Thyroid gland (tissue), 4 donors: ENCODE measurements at regions not wholly inside any gene's neighbourhood (a gene's known extent, or its start where the extent isn't known, plus 50 kb on each side); places are given as distances from the start of the nearest gene placed in this dataset.

Source experiments
- POLR2A ChIP-seq, 2 donors: fragments of 450-650 bp; IDR thresholded peaks; one replicate each; pipeline ENCODE4 v1.6.1; 2017; ENCODE audit warnings: antibody characterized with exemption in 2 of 2, mild to moderate bottlenecking in 2 of 2, moderate library complexity in 1 of 2
- TF ChIP-seq, protein P1 (sequence below), 6 experiments: fragments of 200-600 bp in 3 of 6; fragments of 450-650 bp in 3 of 6; sonication (generic) in 3 of 6; IDR thresholded peaks; one replicate each; pipeline ENCODE4 v1.5.1; 2016 to 2019; ENCODE audit warnings: antibody characterized with exemption in 6 of 6, mild to moderate bottlenecking in 2 of 6, inconsistent platforms in 1 of 6, moderate library complexity in 1 of 6

GRCh38 chr2:14285812-14286211 lies 346.7 kb upstream of the LRATD1 start:
- TF ChIP-seq, protein P1, sequence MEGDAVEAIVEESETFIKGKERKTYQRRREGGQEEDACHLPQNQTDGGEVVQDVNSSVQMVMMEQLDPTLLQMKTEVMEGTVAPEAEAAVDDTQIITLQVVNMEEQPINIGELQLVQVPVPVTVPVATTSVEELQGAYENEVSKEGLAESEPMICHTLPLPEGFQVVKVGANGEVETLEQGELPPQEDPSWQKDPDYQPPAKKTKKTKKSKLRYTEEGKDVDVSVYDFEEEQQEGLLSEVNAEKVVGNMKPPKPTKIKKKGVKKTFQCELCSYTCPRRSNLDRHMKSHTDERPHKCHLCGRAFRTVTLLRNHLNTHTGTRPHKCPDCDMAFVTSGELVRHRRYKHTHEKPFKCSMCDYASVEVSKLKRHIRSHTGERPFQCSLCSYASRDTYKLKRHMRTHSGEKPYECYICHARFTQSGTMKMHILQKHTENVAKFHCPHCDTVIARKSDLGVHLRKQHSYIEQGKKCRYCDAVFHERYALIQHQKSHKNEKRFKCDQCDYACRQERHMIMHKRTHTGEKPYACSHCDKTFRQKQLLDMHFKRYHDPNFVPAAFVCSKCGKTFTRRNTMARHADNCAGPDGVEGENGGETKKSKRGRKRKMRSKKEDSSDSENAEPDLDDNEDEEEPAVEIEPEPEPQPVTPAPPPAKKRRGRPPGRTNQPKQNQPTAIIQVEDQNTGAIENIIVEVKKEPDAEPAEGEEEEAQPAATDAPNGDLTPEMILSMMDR (IDR thresholded peaks at IDR 0.05), result no peak
- TF ChIP-seq POLR2A (IDR thresholded peaks at IDR 0.05), result no peak
